Natural killer cell (primary cell): ENCODE measurements at regions not wholly inside any gene's neighbourhood (a gene's known extent, or its start where the extent isn't known, plus 50 kb on each side); places are given as distances from the start of the nearest gene placed in this dataset.

Experiments
- ATAC-seq, 3 donors: fragments of 150-1000 bp in 2 of 3; fragments of 200-7000 bp in 1 of 3; cut with Tn5 transposase; 1 replicate in 1 of 3; 2 replicates in 2 of 3; pipeline ENCODE4 v1.10.0; 2021; ENCODE audit warnings: mild to moderate bottlenecking in 2 of 3, moderate library complexity in 2 of 3
- DNase-seq, 2 donors: peaks; one replicate each; pipeline versions ENCODE4 v3.0.0 to v3.0.0-alpha.2; 2013 to 2021; ENCODE audit warnings: mixed read lengths in 1 of 2
- H3K27ac ChIP-seq: one replicate; pipeline ENCODE4 v1.5.1; 2013; ENCODE audit warnings: mild to moderate bottlenecking, low read length
- H3K27me3 ChIP-seq: one replicate; pipeline ENCODE4 v1.6.1; 2013; ENCODE audit warnings: low read length; ENCODE audit not compliant: control insufficient read depth, insufficient read depth
- H3K36me3 ChIP-seq: one replicate; pipeline ENCODE4 v1.6.1; 2013; ENCODE audit warnings: low read length; ENCODE audit not compliant: control insufficient read depth, insufficient read depth
- H3K4me1 ChIP-seq: one replicate; pipeline ENCODE4 v1.6.1; 2013; ENCODE audit warnings: low read length; ENCODE audit not compliant: control insufficient read depth, insufficient read depth
- H3K4me3 ChIP-seq: one replicate; pipeline ENCODE4 v1.5.1; 2013; ENCODE audit warnings: low read length
- H3K9me3 ChIP-seq: one replicate; pipeline ENCODE4 v1.6.1; 2013; ENCODE audit warnings: low read length; ENCODE audit not compliant: control insufficient read depth, insufficient read depth
- H3K27ac Mint-ChIP-seq, 2 donors: one replicate each; pipeline ENCODE4 v1.8.0; 2022; ENCODE audit warnings: mild to moderate bottlenecking in 2 of 2, mixed read lengths in 2 of 2, moderate library complexity in 1 of 2
- H3K27me3 Mint-ChIP-seq, 2 donors: one replicate each; pipeline ENCODE4 v1.8.0; 2022; ENCODE audit warnings: low read depth in 2 of 2, mixed read lengths in 2 of 2
- H3K36me3 Mint-ChIP-seq: one replicate; pipeline ENCODE4 v1.8.0; 2022; ENCODE audit warnings: mixed read lengths
- H3K4me1 Mint-ChIP-seq, 2 donors: one replicate each; pipeline ENCODE4 v1.8.0; 2022; ENCODE audit warnings: mixed read lengths in 2 of 2
- H3K4me3 Mint-ChIP-seq: one replicate; pipeline ENCODE4 v1.8.0; 2022; ENCODE audit warnings: mild to moderate bottlenecking, moderate library complexity, mixed read lengths
- H3K9me3 Mint-ChIP-seq, 2 donors: one replicate each; pipeline ENCODE4 v1.8.0; 2022; ENCODE audit warnings: mixed read lengths in 2 of 2
- WGBS: methylation state at CpG from one replicate; pipeline ENCODE4 v1.1.7; 2013; ENCODE audit warnings: missing lambda C conversion rate; ENCODE audit not compliant: insufficient coverage; 5-methylcytosine and 5-hydroxymethylcytosine counted together
- intact Hi-C: fragments of 100-400 bp; cut with micrococcal nuclease; formaldehyde crosslinking; loops from one replicate; pipeline ENCODE4 v1.14.2; 2022
- TF ChIP-seq, protein P1 (sequence below): fragments of 200-600 bp; IDR thresholded peaks from one replicate; pipeline ENCODE4 v1.8.0; 2022; ENCODE audit warnings: antibody characterized with exemption

DNA sequence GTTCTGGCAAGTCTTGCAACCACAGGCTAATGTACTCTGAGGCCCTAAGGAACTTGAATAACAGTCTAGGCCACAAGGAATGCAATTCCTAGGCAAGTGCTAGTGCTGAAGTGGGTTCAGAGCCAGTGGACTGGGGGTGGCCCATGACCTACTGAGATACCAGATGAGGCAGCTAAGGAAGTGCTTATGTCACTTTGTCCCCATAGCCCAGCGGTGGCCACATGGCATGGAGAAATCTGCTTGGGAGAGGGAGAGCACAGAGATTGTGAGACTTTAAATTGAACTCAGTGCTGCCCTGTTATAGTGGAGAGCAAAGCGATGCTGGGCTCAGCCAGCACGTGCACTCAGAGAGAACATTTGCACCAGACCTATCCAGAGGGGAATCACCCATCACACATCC, 629.5 kb downstream of the JRKL start:
- no peaks in the 10 kb centered on the region for H3K27me3 Mint-ChIP-seq
- Histone ChIP-seq H3K27me3 (no peaks in the 10 kb centered on the region), H3K9me3 (peaks cover 17% of the 10 kb centered on the region), H3K4me3 (no peak overlapping the region), H3K27ac (no peak overlapping the region), H3K4me1 (no peaks in the 10 kb centered on the region), H3K36me3 (no peaks in the 10 kb centered on the region)
- TF ChIP-seq, protein P1, sequence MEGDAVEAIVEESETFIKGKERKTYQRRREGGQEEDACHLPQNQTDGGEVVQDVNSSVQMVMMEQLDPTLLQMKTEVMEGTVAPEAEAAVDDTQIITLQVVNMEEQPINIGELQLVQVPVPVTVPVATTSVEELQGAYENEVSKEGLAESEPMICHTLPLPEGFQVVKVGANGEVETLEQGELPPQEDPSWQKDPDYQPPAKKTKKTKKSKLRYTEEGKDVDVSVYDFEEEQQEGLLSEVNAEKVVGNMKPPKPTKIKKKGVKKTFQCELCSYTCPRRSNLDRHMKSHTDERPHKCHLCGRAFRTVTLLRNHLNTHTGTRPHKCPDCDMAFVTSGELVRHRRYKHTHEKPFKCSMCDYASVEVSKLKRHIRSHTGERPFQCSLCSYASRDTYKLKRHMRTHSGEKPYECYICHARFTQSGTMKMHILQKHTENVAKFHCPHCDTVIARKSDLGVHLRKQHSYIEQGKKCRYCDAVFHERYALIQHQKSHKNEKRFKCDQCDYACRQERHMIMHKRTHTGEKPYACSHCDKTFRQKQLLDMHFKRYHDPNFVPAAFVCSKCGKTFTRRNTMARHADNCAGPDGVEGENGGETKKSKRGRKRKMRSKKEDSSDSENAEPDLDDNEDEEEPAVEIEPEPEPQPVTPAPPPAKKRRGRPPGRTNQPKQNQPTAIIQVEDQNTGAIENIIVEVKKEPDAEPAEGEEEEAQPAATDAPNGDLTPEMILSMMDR, result no peak
- no peak for DNase-seq
- H3K9me3 Mint-ChIP-seq, result peaks cover 14 to 23% of the 10 kb centered on the region in 2 donors
- WGBS, result 90% methylated on average over 3 of the region's 3 CpGs
- H3K4me3 Mint-ChIP-seq, result no peak overlapping the region
- ATAC-seq, result no peak
- no peaks in the 10 kb centered on the region for H3K4me1 Mint-ChIP-seq
- intact Hi-C loops, result no loop called here
- peaks cover 10% of the 10 kb centered on the region for H3K36me3 Mint-ChIP-seq
- H3K27ac Mint-ChIP-seq, result no peak overlapping the region

- Histone ChIP-seq H3K4me1 (no peaks in the 10 kb centered on the region), H3K27me3 (no peaks in the 10 kb centered on the region), H3K36me3 (no peaks in the 10 kb centered on the region), H3K9me3 (peaks cover 17% of the 10 kb centered on the region), H3K4me3 (no peak overlapping the region), H3K27ac (no peak overlapping the region)
- Mint-ChIP-seq H3K27me3 (no peaks in the 10 kb centered on the region), H3K27ac (no peak overlapping the region), H3K4me1 (no peaks in the 10 kb centered on the region), H3K9me3 (peaks cover 12 to 23% of the 10 kb centered on the region in 2 donors), H3K4me3 (no peak overlapping the region), H3K36me3 (peaks cover 10% of the 10 kb centered on the region)
- TF ChIP-seq, protein P1, result no peak
- DNase-seq (no peak), ATAC-seq (no peak)
- intact Hi-C loops, result no loop called here
Measured at GRCh38 chr11:97019754-97020153, 629.9 kb downstream of the JRKL start.

- no peak for DNase-seq
Measured at GRCh38 chr11:97022955-97023354, 633.1 kb downstream of the JRKL start.

More at GRCh38 chr11:97022955-97023354, 633.1 kb downstream of the JRKL start:
- no peak for ATAC-seq
- Histone ChIP-seq H3K27ac (no peak overlapping the region), H3K4me3 (no peak overlapping the region), H3K27me3 (no peaks in the 10 kb centered on the region), H3K36me3 (no peaks in the 10 kb centered on the region), H3K4me1 (no peaks in the 10 kb centered on the region), H3K9me3 (peaks cover 17% of the 10 kb centered on the region)
- WGBS, result 76% methylated on average over 1 of the region's 2 CpGs
- TF ChIP-seq, protein P1, result no peak
- H3K4me1 Mint-ChIP-seq, result no peaks in the 10 kb centered on the region
- H3K36me3 Mint-ChIP-seq, result peaks cover 10% of the 10 kb centered on the region
- H3K9me3 Mint-ChIP-seq, result peaks cover 17 to 28% of the 10 kb centered on the region in 2 donors
- intact Hi-C loops, result no loop called here
- H3K27me3 Mint-ChIP-seq, result no peaks in the 10 kb centered on the region
- H3K4me3 Mint-ChIP-seq, result no peak overlapping the region
- no peak overlapping the region for H3K27ac Mint-ChIP-seq
